ENCODE measurements at regions not wholly inside any gene's neighbourhood (a gene's known extent, or its start where the extent isn't known, plus 50 kb on each side); places are given as distances from the start of the nearest gene placed in this dataset.
"Not testable (repeated sequence)": the region's sequence is repeated elsewhere in the genome, so short reads cannot be mapped to it uniquely, and the experiment has no call there.

GRCh38 chr2:82326180-82326767, 2021.7 kb upstream of the LRRTM1 start:
- DNase-seq (ENCODE audit: low read depth), result not testable (repeated sequence)

- no peak for DNase-seq (ENCODE audit: low read depth)
These were observed 2015.7 kb upstream of the LRRTM1 start for GRCh38 chr2:82320296-82320695.

- no peak for DNase-seq (ENCODE audit: low read depth)
These were observed 2012.5 kb upstream of the LRRTM1 start for GRCh38 chr2:82317012-82317411.

- no peak for DNase-seq (ENCODE audit: low read depth)
These were observed 2012.0 kb upstream of the LRRTM1 start for GRCh38 chr2:82316586-82316985.

- DNase-seq (ENCODE audit: low read depth), result no peak
These were observed 2010.4 kb upstream of the LRRTM1 start for GRCh38 chr2:82314836-82315472.

- DNase-seq (ENCODE audit: low read depth), result no peak
These were observed 2003.0 kb upstream of the LRRTM1 start for GRCh38 chr2:82307511-82307910.

GRCh38 chr2:82301506-82301905, 1997.0 kb upstream of the LRRTM1 start:
- DNase-seq (ENCODE audit: low read depth), result no peak

GRCh38 chr2:82289446-82289845, 1984.9 kb upstream of the LRRTM1 start:
- DNase-seq (ENCODE audit: low read depth), result no peak

GRCh38 chr2:82283075-82283474, 1978.5 kb upstream of the LRRTM1 start:
- no peak for DNase-seq (ENCODE audit: low read depth)

GRCh38 chr2:82282111-82282882, 1977.7 kb upstream of the LRRTM1 start:
- DNase-seq (ENCODE audit: low read depth), result no peak

- DNase-seq (ENCODE audit: low read depth), result no peak
These were observed 1974.8 kb upstream of the LRRTM1 start for GRCh38 chr2:82279367-82279766.

GRCh38 chr2:82278416-82278815, 1973.9 kb upstream of the LRRTM1 start:
- no peak for DNase-seq (ENCODE audit: low read depth)

- no peak for DNase-seq (ENCODE audit: low read depth)
These were observed 1971.0 kb upstream of the LRRTM1 start for GRCh38 chr2:82275599-82275998.

- no peak for DNase-seq (ENCODE audit: low read depth)
These were observed 1963.9 kb upstream of the LRRTM1 start for GRCh38 chr2:82268446-82268845.

- no peak for DNase-seq (ENCODE audit: low read depth)
These were observed 1956.0 kb upstream of the LRRTM1 start for GRCh38 chr2:82260521-82260920.

GRCh38 chr2:82259551-82259950, 1955.0 kb upstream of the LRRTM1 start:
- DNase-seq (ENCODE audit: low read depth), result no peak

GRCh38 chr2:82257796-82258555, 1953.4 kb upstream of the LRRTM1 start:
- DNase-seq (ENCODE audit: low read depth), result no peak

GRCh38 chr2:82256983-82257632, 1952.6 kb upstream of the LRRTM1 start:
- DNase-seq (ENCODE audit: low read depth), result no peak

GRCh38 chr2:82256288-82256687, 1951.7 kb upstream of the LRRTM1 start:
- DNase-seq (ENCODE audit: low read depth), result no peak

- no peak for DNase-seq (ENCODE audit: low read depth)
These were observed 1950.2 kb upstream of the LRRTM1 start for GRCh38 chr2:82254728-82255127.

GRCh38 chr2:82246220-82246775, 1941.7 kb upstream of the LRRTM1 start:
- no peak for DNase-seq (ENCODE audit: low read depth)

GRCh38 chr2:82239176-82239575, 1934.6 kb upstream of the LRRTM1 start:
- no peak for DNase-seq (ENCODE audit: low read depth)

Data from HS-27A (cell line).